MM.1S (cell line): ENCODE measurements at regions not wholly inside any gene's neighbourhood (a gene's known extent, or its start where the extent isn't known, plus 50 kb on each side); places are given as distances from the start of the nearest gene placed in this dataset.

ENCODE experiments used
- EZH2 ChIP-seq: fragments of 300-600 bp; sonication (generic); optimal IDR thresholded peaks from 2 replicates; pipeline ENCODE3; 2017; ENCODE audit warnings: low read depth, mild to moderate bottlenecking, antibody characterized with exemption, low read length, mixed read lengths
- EZH2phosphoT487 ChIP-seq: fragments of 300-600 bp; sonication (generic); IDR thresholded peaks from 2 replicates; pipeline ENCODE4 v1.6.1; 2018; ENCODE audit warnings: antibody characterized with exemption, low read length
- TF ChIP-seq, protein P1 (sequence below): fragments of 300-600 bp; sonication (generic); IDR thresholded peaks from 2 replicates; pipeline ENCODE4 v1.5.1; 2016; ENCODE audit warnings: antibody characterized with exemption, low read length, mixed read lengths

GRCh38 chr9:91120200-91120599 lies 241.5 kb downstream of the AUH start:
- TF ChIP-seq, protein P1, sequence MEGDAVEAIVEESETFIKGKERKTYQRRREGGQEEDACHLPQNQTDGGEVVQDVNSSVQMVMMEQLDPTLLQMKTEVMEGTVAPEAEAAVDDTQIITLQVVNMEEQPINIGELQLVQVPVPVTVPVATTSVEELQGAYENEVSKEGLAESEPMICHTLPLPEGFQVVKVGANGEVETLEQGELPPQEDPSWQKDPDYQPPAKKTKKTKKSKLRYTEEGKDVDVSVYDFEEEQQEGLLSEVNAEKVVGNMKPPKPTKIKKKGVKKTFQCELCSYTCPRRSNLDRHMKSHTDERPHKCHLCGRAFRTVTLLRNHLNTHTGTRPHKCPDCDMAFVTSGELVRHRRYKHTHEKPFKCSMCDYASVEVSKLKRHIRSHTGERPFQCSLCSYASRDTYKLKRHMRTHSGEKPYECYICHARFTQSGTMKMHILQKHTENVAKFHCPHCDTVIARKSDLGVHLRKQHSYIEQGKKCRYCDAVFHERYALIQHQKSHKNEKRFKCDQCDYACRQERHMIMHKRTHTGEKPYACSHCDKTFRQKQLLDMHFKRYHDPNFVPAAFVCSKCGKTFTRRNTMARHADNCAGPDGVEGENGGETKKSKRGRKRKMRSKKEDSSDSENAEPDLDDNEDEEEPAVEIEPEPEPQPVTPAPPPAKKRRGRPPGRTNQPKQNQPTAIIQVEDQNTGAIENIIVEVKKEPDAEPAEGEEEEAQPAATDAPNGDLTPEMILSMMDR, result no peak
- TF ChIP-seq EZH2 (no peak), EZH2phosphoT487 (no peak)
